HFFc6 (cell line): ENCODE measurements at regions not wholly inside any gene's neighbourhood (a gene's known extent, or its start where the extent isn't known, plus 50 kb on each side); places are given as distances from the start of the nearest gene placed in this dataset.
"Not testable (repeated sequence)": the region's sequence is repeated elsewhere in the genome, so short reads cannot be mapped to it uniquely, and the experiment has no call there.

Experiments used
- DNase-seq: peaks from one replicate; pipeline ENCODE4 v3.0.0-alpha.2; 2018
- H3K27ac Mint-ChIP-seq: 2 replicates; pipeline ENCODE4 v1.8.0; 2020; ENCODE audit warnings: mild to moderate bottlenecking, mixed read lengths
- H3K27me3 Mint-ChIP-seq: 2 replicates; pipeline ENCODE4 v1.8.0; 2021; ENCODE audit warnings: mild to moderate bottlenecking, moderate library complexity, mixed read lengths; ENCODE audit not compliant: insufficient read depth
- H3K36me3 Mint-ChIP-seq: 2 replicates; pipeline ENCODE4 v1.8.0; 2021; ENCODE audit warnings: low read depth, mixed read lengths
- H3K4me1 Mint-ChIP-seq: 2 replicates; pipeline ENCODE4 v1.8.0; 2020; ENCODE audit warnings: low read depth, mixed read lengths
- H3K4me3 Mint-ChIP-seq: 2 replicates; pipeline ENCODE4 v1.8.0; 2020; ENCODE audit warnings: mild to moderate bottlenecking, moderate library complexity, mixed read lengths
- H3K9me3 Mint-ChIP-seq: 2 replicates; pipeline ENCODE4 v1.8.0; 2020; ENCODE audit warnings: mild to moderate bottlenecking, mixed read lengths
- TF ChIP-seq, protein P1 (sequence below): fragments of 200-600 bp; sonication (generic); IDR thresholded peaks from 2 replicates; pipeline ENCODE4 v1.5.0; 2021; ENCODE audit warnings: antibody characterized with exemption, mild to moderate bottlenecking

- H3K27me3 Mint-ChIP-seq: peaks cover 6% of the 10 kb centered on the region
- H3K36me3 Mint-ChIP-seq: peaks cover 5% of the 10 kb centered on the region; the same call in 1 of the 2 replicates
- no peak overlapping the region for H3K4me3 Mint-ChIP-seq
- TF ChIP-seq, protein P1, sequence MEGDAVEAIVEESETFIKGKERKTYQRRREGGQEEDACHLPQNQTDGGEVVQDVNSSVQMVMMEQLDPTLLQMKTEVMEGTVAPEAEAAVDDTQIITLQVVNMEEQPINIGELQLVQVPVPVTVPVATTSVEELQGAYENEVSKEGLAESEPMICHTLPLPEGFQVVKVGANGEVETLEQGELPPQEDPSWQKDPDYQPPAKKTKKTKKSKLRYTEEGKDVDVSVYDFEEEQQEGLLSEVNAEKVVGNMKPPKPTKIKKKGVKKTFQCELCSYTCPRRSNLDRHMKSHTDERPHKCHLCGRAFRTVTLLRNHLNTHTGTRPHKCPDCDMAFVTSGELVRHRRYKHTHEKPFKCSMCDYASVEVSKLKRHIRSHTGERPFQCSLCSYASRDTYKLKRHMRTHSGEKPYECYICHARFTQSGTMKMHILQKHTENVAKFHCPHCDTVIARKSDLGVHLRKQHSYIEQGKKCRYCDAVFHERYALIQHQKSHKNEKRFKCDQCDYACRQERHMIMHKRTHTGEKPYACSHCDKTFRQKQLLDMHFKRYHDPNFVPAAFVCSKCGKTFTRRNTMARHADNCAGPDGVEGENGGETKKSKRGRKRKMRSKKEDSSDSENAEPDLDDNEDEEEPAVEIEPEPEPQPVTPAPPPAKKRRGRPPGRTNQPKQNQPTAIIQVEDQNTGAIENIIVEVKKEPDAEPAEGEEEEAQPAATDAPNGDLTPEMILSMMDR: no peak
- DNase-seq: no peak
- no peak overlapping the region for H3K27ac Mint-ChIP-seq
- H3K4me1 Mint-ChIP-seq: no peaks in the 10 kb centered on the region
- peaks cover 4% of the 10 kb centered on the region for H3K9me3 Mint-ChIP-seq
These were observed 83.1 kb upstream of the TOX2 start for GRCh38 chr20:43831481-43832065.

- no peak for DNase-seq
- Mint-ChIP-seq H3K27ac (no peak overlapping the region), H3K4me3 (no peak overlapping the region), H3K4me1 (no peaks in the 10 kb centered on the region), H3K27me3 (peaks cover 6% of the 10 kb centered on the region), H3K36me3 (peaks cover 5% of the 10 kb centered on the region; the same call in 1 of the 2 replicates), H3K9me3 (peaks cover 4% of the 10 kb centered on the region)
- TF ChIP-seq, protein P1: no peak
These were observed 83.8 kb upstream of the TOX2 start for GRCh38 chr20:43830883-43831282.

DNA sequence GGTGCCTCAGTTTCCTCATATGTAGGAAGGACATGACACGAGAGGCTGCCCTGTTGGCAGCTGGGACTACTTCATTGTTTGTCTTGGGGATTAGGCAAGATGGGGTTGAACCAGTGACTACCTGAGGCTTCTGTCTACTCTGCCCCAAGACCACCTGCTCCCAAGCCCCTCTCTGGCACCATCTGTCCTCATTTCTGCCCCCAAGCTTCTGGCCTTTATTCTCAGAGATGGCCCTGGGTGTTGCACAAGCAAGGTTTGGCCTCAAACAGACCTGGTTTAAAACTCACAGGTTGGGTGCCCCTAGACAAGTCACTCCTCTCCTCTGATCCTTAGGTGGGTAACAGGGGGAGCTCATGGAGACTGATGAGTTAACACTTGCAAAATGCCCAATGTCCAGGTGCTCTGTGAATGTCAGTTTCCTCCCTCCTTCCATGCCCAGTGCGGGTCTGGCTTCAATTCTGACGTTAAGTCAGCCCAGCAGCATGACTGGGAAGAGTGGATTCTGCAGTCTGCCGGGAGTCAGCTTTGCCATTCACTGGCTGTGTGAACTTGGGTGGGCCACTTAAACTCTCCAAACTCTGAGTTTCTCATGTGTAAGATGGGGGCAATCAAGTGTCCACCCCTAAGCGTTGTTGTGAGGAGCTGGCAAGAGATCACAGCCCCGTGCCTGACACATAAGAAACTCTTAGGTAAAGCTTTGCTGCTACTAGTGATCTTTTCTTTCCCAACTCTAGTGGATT is 84.5 kb upstream of the TOX2 start:
- no peak overlapping the region for H3K27ac Mint-ChIP-seq
- H3K27me3 Mint-ChIP-seq: peaks cover 12% of the 10 kb centered on the region
- H3K36me3 Mint-ChIP-seq: peaks cover 5% of the 10 kb centered on the region; the same call in 1 of the 2 replicates
- no peak overlapping the region for H3K4me3 Mint-ChIP-seq
- TF ChIP-seq, protein P1: no peak
- H3K9me3 Mint-ChIP-seq: peaks cover 4% of the 10 kb centered on the region
- DNase-seq: no peak
- H3K4me1 Mint-ChIP-seq: no peaks in the 10 kb centered on the region

GRCh38 chr20:43827940-43828562 is 86.6 kb upstream of the TOX2 start:
- H3K27ac Mint-ChIP-seq: no peak overlapping the region
- TF ChIP-seq, protein P1: no peak
- H3K9me3 Mint-ChIP-seq: peaks cover 4% of the 10 kb centered on the region
- peaks cover 12% of the 10 kb centered on the region for H3K27me3 Mint-ChIP-seq
- no peaks in the 10 kb centered on the region for H3K4me1 Mint-ChIP-seq
- H3K36me3 Mint-ChIP-seq: peaks cover 5% of the 10 kb centered on the region; the same call in 1 of the 2 replicates
- no peak overlapping the region for H3K4me3 Mint-ChIP-seq
- no peak for DNase-seq

DNA sequence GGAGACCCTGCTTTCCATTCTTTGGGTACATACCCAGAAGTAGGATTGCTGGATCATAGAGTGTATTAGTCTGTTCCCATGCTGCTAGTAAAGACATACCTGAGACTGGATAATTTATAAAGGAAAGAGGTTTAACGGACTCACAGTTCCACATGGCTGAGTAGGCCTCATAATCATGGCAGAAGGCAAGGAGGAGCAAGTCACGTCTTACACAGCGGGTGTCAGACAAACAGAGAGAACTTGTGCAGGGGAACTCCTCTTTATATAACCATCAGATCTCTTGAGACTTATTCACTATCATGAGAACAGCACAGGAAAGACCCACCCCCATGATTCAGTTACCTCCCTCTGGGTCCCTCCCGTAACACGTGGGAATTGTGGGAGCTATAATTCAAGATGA is 87.7 kb upstream of the TOX2 start:
- H3K4me3 Mint-ChIP-seq, H3K9me3 Mint-ChIP-seq, H3K4me1 Mint-ChIP-seq, H3K36me3 Mint-ChIP-seq, H3K27ac Mint-ChIP-seq, DNase-seq: not testable (repeated sequence)
- H3K27me3 Mint-ChIP-seq: peaks cover 12% of the 10 kb centered on the region

GRCh38 chr20:43825581-43825980 is 89.1 kb upstream of the TOX2 start:
- Mint-ChIP-seq H3K4me1 (no peaks in the 10 kb centered on the region), H3K9me3 (peaks cover under 1% of the 10 kb centered on the region; the same call in 1 of the 2 replicates), H3K36me3 (peaks cover 1% of the 10 kb centered on the region; the same call in 1 of the 2 replicates), H3K27ac (no peak overlapping the region), H3K27me3 (peaks cover 14% of the 10 kb centered on the region), H3K4me3 (no peak overlapping the region)
- DNase-seq: no peak
- TF ChIP-seq, protein P1: no peak
